ENCODE measurements at regions not wholly inside any gene's neighbourhood (a gene's known extent, or its start where the extent isn't known, plus 50 kb on each side); places are given as distances from the start of the nearest gene placed in this dataset.

GRCh38 chr13:78325585-78325984 is 277.8 kb downstream of the POU4F1 start:
- Mint-ChIP-seq H3K36me3 (ENCODE audit: low read depth) (no peaks in the 10 kb centered on the region), H3K27me3 (peaks cover 6% of the 10 kb centered on the region), H3K27ac (no peak overlapping the region), H3K4me1 (ENCODE audit: low read depth) (no peaks in the 10 kb centered on the region), H3K4me3 (no peak overlapping the region), H3K9me3 (no peaks in the 10 kb centered on the region)
- intact Hi-C loops (cut with DNase I, micrococcal nuclease), result no loop called here
- Histone ChIP-seq H3K36me3 (ENCODE audit: insufficient read depth, low read length) (no peaks in the 10 kb centered on the region), H3K4me3 (ENCODE audit: low read length) (no peak overlapping the region), H3K9me3 (ENCODE audit: control insufficient read depth in 1 of 2, insufficient read depth in 1 of 2, low read length in 2 of 2) (no peaks in the 10 kb centered on the region), H3K27ac (ENCODE audit: low read depth in 1 of 2, low read length in 2 of 2) (no peak overlapping the region), H3K27me3 (ENCODE audit: control insufficient read depth in 1 of 2, insufficient read depth in 2 of 2, low read length in 2 of 2) (no peaks in the 10 kb centered on the region), H3K4me1 (ENCODE audit: insufficient read depth, low read length) (no peaks in the 10 kb centered on the region)
- CTCF ChIA-PET, result no interaction called here
- POLR2A ChIA-PET, result no interaction called here
- TF ChIP-seq CTCF (IDR thresholded peaks at IDR 0.05), result no peak
- ATAC-seq (ENCODE audit: poor library complexity) (no peak), DNase-seq (no peak)

- H3K9me3 ChIP-seq (ENCODE audit: control insufficient read depth in 1 of 2, insufficient read depth in 1 of 2, low read length in 2 of 2), result no peaks in the 10 kb centered on the region
- no peak for TF ChIP-seq CTCF (IDR thresholded peaks at IDR 0.05)
- no peaks in the 10 kb centered on the region for H3K36me3 Mint-ChIP-seq (ENCODE audit: low read depth)
- ChIA-PET POLR2A (no interaction called here), CTCF (no interaction called here)
- H3K9me3 Mint-ChIP-seq, result no peaks in the 10 kb centered on the region
- no peaks in the 10 kb centered on the region for H3K27me3 ChIP-seq (ENCODE audit: control insufficient read depth in 1 of 2, insufficient read depth in 2 of 2, low read length in 2 of 2)
- ATAC-seq (ENCODE audit: poor library complexity) (no peak), DNase-seq (no peak)
- peaks cover 11% of the 10 kb centered on the region for H3K27me3 Mint-ChIP-seq
- intact Hi-C loops (cut with DNase I, micrococcal nuclease), result no loop called here
- H3K36me3 ChIP-seq (ENCODE audit: insufficient read depth, low read length), result no peaks in the 10 kb centered on the region
- H3K4me1 Mint-ChIP-seq (ENCODE audit: low read depth), result no peaks in the 10 kb centered on the region
- H3K4me3 ChIP-seq (ENCODE audit: low read length), result no peak overlapping the region
- no peaks in the 10 kb centered on the region for H3K4me1 ChIP-seq (ENCODE audit: insufficient read depth, low read length)
- H3K4me3 Mint-ChIP-seq, result no peak overlapping the region
- no peak overlapping the region for H3K27ac Mint-ChIP-seq
- H3K27ac ChIP-seq (ENCODE audit: low read depth in 1 of 2, low read length in 2 of 2), result no peak overlapping the region
These were observed 279.5 kb downstream of the POU4F1 start for GRCh38 chr13:78323848-78324247.

GRCh38 chr13:78323040-78323439 is 280.3 kb downstream of the POU4F1 start:
- no peaks in the 10 kb centered on the region for H3K4me1 ChIP-seq (ENCODE audit: insufficient read depth, low read length)
- ATAC-seq (ENCODE audit: poor library complexity) (no peak), DNase-seq (no peak)
- H3K4me1 Mint-ChIP-seq (ENCODE audit: low read depth), result no peaks in the 10 kb centered on the region
- H3K9me3 ChIP-seq (ENCODE audit: control insufficient read depth in 1 of 2, insufficient read depth in 1 of 2, low read length in 2 of 2), result no peaks in the 10 kb centered on the region
- no peaks in the 10 kb centered on the region for H3K36me3 ChIP-seq (ENCODE audit: insufficient read depth, low read length)
- no peaks in the 10 kb centered on the region for H3K36me3 Mint-ChIP-seq (ENCODE audit: low read depth)
- no peak overlapping the region for H3K4me3 ChIP-seq (ENCODE audit: low read length)
- no peaks in the 10 kb centered on the region for H3K27me3 ChIP-seq (ENCODE audit: control insufficient read depth in 1 of 2, insufficient read depth in 2 of 2, low read length in 2 of 2)
- H3K4me3 Mint-ChIP-seq, result no peak overlapping the region
- TF ChIP-seq CTCF (IDR thresholded peaks at IDR 0.05), result no peak
- ChIA-PET POLR2A (no interaction called here), CTCF (no interaction called here)
- H3K27me3 Mint-ChIP-seq, result peaks cover 11% of the 10 kb centered on the region
- H3K27ac ChIP-seq (ENCODE audit: low read depth in 1 of 2, low read length in 2 of 2), result no peak overlapping the region
- no peak overlapping the region for H3K27ac Mint-ChIP-seq
- intact Hi-C loops (cut with DNase I, micrococcal nuclease), result no loop called here
- H3K9me3 Mint-ChIP-seq, result no peaks in the 10 kb centered on the region

Measured in CD4-positive, alpha-beta T cell (primary cell).